Vagina (tissue), 2 donors: ENCODE measurements at regions not wholly inside any gene's neighbourhood (a gene's known extent, or its start where the extent isn't known, plus 50 kb on each side); places are given as distances from the start of the nearest gene placed in this dataset.

ENCODE experiments used
- DNase-seq, 2 donors: peaks; one replicate each; pipeline ENCODE4 v3.0.0-alpha.2; 2017; ENCODE audit errors: extremely low spot score in 2 of 2
- H3K27ac ChIP-seq: fragments of 200-600 bp; sonication (generic); one replicate; pipeline ENCODE4 v1.5.1; 2019
- H3K27me3 ChIP-seq: fragments of 200-600 bp; sonication (generic); one replicate; pipeline ENCODE4 v1.5.1; 2019
- H3K36me3 ChIP-seq, 2 donors: fragments of 200-600 bp; sonication (generic); one replicate each; pipeline ENCODE4 v1.5.1; 2017 to 2019
- H3K4me1 ChIP-seq: fragments of 200-600 bp; sonication (generic); one replicate; pipeline ENCODE4 v1.5.1; 2019
- H3K4me3 ChIP-seq, 2 donors: fragments of 200-600 bp; sonication (generic); 1 replicate in 1 of 2; 2 replicates in 1 of 2; pipeline ENCODE4 v1.5.1; 2016 to 2019
- H3K9me3 ChIP-seq: fragments of 200-600 bp; sonication (generic); one replicate; pipeline ENCODE4 v1.5.1; 2019
- CTCF ChIP-seq, 3 experiments: fragments of 450-650 bp in 2 of 3; fragments of 200-600 bp in 1 of 3; sonication (generic) in 1 of 3; IDR thresholded peaks; one replicate each; pipeline ENCODE4 v1.5.1; 2017 to 2019; ENCODE audit warnings: antibody characterized with exemption in 3 of 3, mild to moderate bottlenecking in 2 of 3, moderate library complexity in 2 of 3
- POLR2A ChIP-seq, 2 donors: fragments of 450-650 bp; IDR thresholded peaks; one replicate each; pipeline ENCODE4 v1.6.1; 2017; ENCODE audit warnings: antibody characterized with exemption in 2 of 2, mild to moderate bottlenecking in 2 of 2, moderate library complexity in 2 of 2
- POLR2AphosphoS5 ChIP-seq, 2 donors: sonication (generic); formaldehyde crosslinking; IDR thresholded peaks; one replicate each; pipeline ENCODE4 v1.9.0; 2017; ENCODE audit warnings: antibody characterized with exemption in 2 of 2, mild to moderate bottlenecking in 2 of 2, low read depth in 1 of 2; ENCODE audit not compliant: insufficient read depth in 1 of 2
- intact Hi-C: fragments of 100-400 bp; cut with DNase I; formaldehyde crosslinking; loops from one replicate; pipeline ENCODE4 v1.15.1; 2023

GRCh38 chr5:92330365-92330764 is 947.2 kb upstream of the ARRDC3 start:
- TF ChIP-seq POLR2AphosphoS5 (IDR thresholded peaks at IDR 0.05; ENCODE audit: insufficient read depth in 1 of 2, low read depth in 1 of 2) (no peak), CTCF (IDR thresholded peaks at IDR 0.05) (no peak), POLR2A (IDR thresholded peaks at IDR 0.05) (no peak)
- DNase-seq = no peak
- no peaks in the 10 kb centered on the region for H3K4me1 ChIP-seq
- no peaks in the 10 kb centered on the region for H3K9me3 ChIP-seq
- H3K36me3 ChIP-seq = no peaks in the 10 kb centered on the region
- H3K4me3 ChIP-seq = no peak overlapping the region
- H3K27ac ChIP-seq = no peak overlapping the region
- intact Hi-C loops = no loop called here
- H3K27me3 ChIP-seq = no peaks in the 10 kb centered on the region

GRCh38 chr5:92329759-92330158 is 946.6 kb upstream of the ARRDC3 start:
- TF ChIP-seq POLR2AphosphoS5 (IDR thresholded peaks at IDR 0.05; ENCODE audit: insufficient read depth in 1 of 2, low read depth in 1 of 2) (no peak), CTCF (IDR thresholded peaks at IDR 0.05) (no peak), POLR2A (IDR thresholded peaks at IDR 0.05) (no peak)
- Histone ChIP-seq H3K4me1 (no peaks in the 10 kb centered on the region), H3K4me3 (no peak overlapping the region), H3K27ac (no peak overlapping the region), H3K9me3 (no peaks in the 10 kb centered on the region), H3K27me3 (no peaks in the 10 kb centered on the region), H3K36me3 (no peaks in the 10 kb centered on the region)
- DNase-seq = no peak
- intact Hi-C loops = no loop called here

- no peak for TF ChIP-seq POLR2A (IDR thresholded peaks at IDR 0.05)
- no peak for TF ChIP-seq CTCF (IDR thresholded peaks at IDR 0.05)
- TF ChIP-seq POLR2AphosphoS5 (IDR thresholded peaks at IDR 0.05; ENCODE audit: insufficient read depth in 1 of 2, low read depth in 1 of 2) = no peak
- H3K27ac ChIP-seq = no peak overlapping the region
- DNase-seq = no peak
- H3K27me3 ChIP-seq = no peaks in the 10 kb centered on the region
- no peak overlapping the region for H3K4me3 ChIP-seq
- intact Hi-C loops = no loop called here
- H3K4me1 ChIP-seq = no peaks in the 10 kb centered on the region
- H3K9me3 ChIP-seq = no peaks in the 10 kb centered on the region
- H3K36me3 ChIP-seq = no peaks in the 10 kb centered on the region
Observed at GRCh38 chr5:92328584-92329259, 945.6 kb upstream of the ARRDC3 start.

GRCh38 chr5:92320446-92320845 is 937.3 kb upstream of the ARRDC3 start:
- Histone ChIP-seq H3K9me3 (no peaks in the 10 kb centered on the region), H3K27ac (no peak overlapping the region), H3K4me3 (no peak overlapping the region), H3K4me1 (no peaks in the 10 kb centered on the region), H3K27me3 (no peaks in the 10 kb centered on the region), H3K36me3 (no peaks in the 10 kb centered on the region)
- TF ChIP-seq CTCF (IDR thresholded peaks at IDR 0.05) (no peak), POLR2A (IDR thresholded peaks at IDR 0.05) (no peak), POLR2AphosphoS5 (IDR thresholded peaks at IDR 0.05; ENCODE audit: insufficient read depth in 1 of 2, low read depth in 1 of 2) (no peak)
- DNase-seq = no peak
- intact Hi-C loops = no loop called here

GRCh38 chr5:92313385-92313784 is 930.3 kb upstream of the ARRDC3 start:
- no peaks in the 10 kb centered on the region for H3K27me3 ChIP-seq
- no peaks in the 10 kb centered on the region for H3K9me3 ChIP-seq
- no peak overlapping the region for H3K27ac ChIP-seq
- intact Hi-C loops = no loop called here
- TF ChIP-seq CTCF (IDR thresholded peaks at IDR 0.05) (no peak), POLR2A (IDR thresholded peaks at IDR 0.05) (no peak), POLR2AphosphoS5 (IDR thresholded peaks at IDR 0.05; ENCODE audit: insufficient read depth in 1 of 2, low read depth in 1 of 2) (no peak)
- H3K36me3 ChIP-seq = no peaks in the 10 kb centered on the region
- no peak for DNase-seq
- H3K4me1 ChIP-seq = no peaks in the 10 kb centered on the region
- H3K4me3 ChIP-seq = no peak overlapping the region
